ENCODE measurements at regions not wholly inside any gene's neighbourhood (a gene's known extent, or its start where the extent isn't known, plus 50 kb on each side); places are given as distances from the start of the nearest gene placed in this dataset.

- TF ChIP-seq FOXM1 (IDR thresholded peaks at IDR 0.05; ENCODE audit: borderline replicate concordance, low read depth) = no peak
- no peak for TF ChIP-seq CEBPB (IDR thresholded peaks at IDR 0.05)
- TF ChIP-seq EP300 (IDR thresholded peaks at IDR 0.05; ENCODE audit: borderline replicate concordance) = no peak
Observed at GRCh38 chr18:6566338-6566911, 151.7 kb upstream of the L3MBTL4 start.

Measured in Ishikawa (cell line).